Natural killer cell (primary cell): ENCODE measurements at regions not wholly inside any gene's neighbourhood (a gene's known extent, or its start where the extent isn't known, plus 50 kb on each side); places are given as distances from the start of the nearest gene placed in this dataset.

Experiments
- ATAC-seq, 3 donors: fragments of 150-1000 bp in 2 of 3; fragments of 200-7000 bp in 1 of 3; cut with Tn5 transposase; 1 replicate in 1 of 3; 2 replicates in 2 of 3; pipeline ENCODE4 v1.10.0; 2021; ENCODE audit warnings: mild to moderate bottlenecking in 2 of 3, moderate library complexity in 2 of 3
- DNase-seq, 2 donors: peaks; one replicate each; pipeline versions ENCODE4 v3.0.0 to v3.0.0-alpha.2; 2013 to 2021; ENCODE audit warnings: mixed read lengths in 1 of 2
- H3K27ac ChIP-seq: one replicate; pipeline ENCODE4 v1.5.1; 2013; ENCODE audit warnings: mild to moderate bottlenecking, low read length
- H3K27me3 ChIP-seq: one replicate; pipeline ENCODE4 v1.6.1; 2013; ENCODE audit warnings: low read length; ENCODE audit not compliant: control insufficient read depth, insufficient read depth
- H3K36me3 ChIP-seq: one replicate; pipeline ENCODE4 v1.6.1; 2013; ENCODE audit warnings: low read length; ENCODE audit not compliant: control insufficient read depth, insufficient read depth
- H3K4me1 ChIP-seq: one replicate; pipeline ENCODE4 v1.6.1; 2013; ENCODE audit warnings: low read length; ENCODE audit not compliant: control insufficient read depth, insufficient read depth
- H3K4me3 ChIP-seq: one replicate; pipeline ENCODE4 v1.5.1; 2013; ENCODE audit warnings: low read length
- H3K9me3 ChIP-seq: one replicate; pipeline ENCODE4 v1.6.1; 2013; ENCODE audit warnings: low read length; ENCODE audit not compliant: control insufficient read depth, insufficient read depth
- H3K27ac Mint-ChIP-seq, 2 donors: one replicate each; pipeline ENCODE4 v1.8.0; 2022; ENCODE audit warnings: mild to moderate bottlenecking in 2 of 2, mixed read lengths in 2 of 2, moderate library complexity in 1 of 2
- H3K27me3 Mint-ChIP-seq, 2 donors: one replicate each; pipeline ENCODE4 v1.8.0; 2022; ENCODE audit warnings: low read depth in 2 of 2, mixed read lengths in 2 of 2
- H3K36me3 Mint-ChIP-seq: one replicate; pipeline ENCODE4 v1.8.0; 2022; ENCODE audit warnings: mixed read lengths
- H3K4me1 Mint-ChIP-seq, 2 donors: one replicate each; pipeline ENCODE4 v1.8.0; 2022; ENCODE audit warnings: mixed read lengths in 2 of 2
- H3K4me3 Mint-ChIP-seq: one replicate; pipeline ENCODE4 v1.8.0; 2022; ENCODE audit warnings: mild to moderate bottlenecking, moderate library complexity, mixed read lengths
- H3K9me3 Mint-ChIP-seq, 2 donors: one replicate each; pipeline ENCODE4 v1.8.0; 2022; ENCODE audit warnings: mixed read lengths in 2 of 2
- WGBS: methylation state at CpG from one replicate; pipeline ENCODE4 v1.1.7; 2013; ENCODE audit warnings: missing lambda C conversion rate; ENCODE audit not compliant: insufficient coverage; 5-methylcytosine and 5-hydroxymethylcytosine counted together
- intact Hi-C: fragments of 100-400 bp; cut with micrococcal nuclease; formaldehyde crosslinking; loops from one replicate; pipeline ENCODE4 v1.14.2; 2022
- TF ChIP-seq, protein P1 (sequence below): fragments of 200-600 bp; IDR thresholded peaks from one replicate; pipeline ENCODE4 v1.8.0; 2022; ENCODE audit warnings: antibody characterized with exemption

DNA sequence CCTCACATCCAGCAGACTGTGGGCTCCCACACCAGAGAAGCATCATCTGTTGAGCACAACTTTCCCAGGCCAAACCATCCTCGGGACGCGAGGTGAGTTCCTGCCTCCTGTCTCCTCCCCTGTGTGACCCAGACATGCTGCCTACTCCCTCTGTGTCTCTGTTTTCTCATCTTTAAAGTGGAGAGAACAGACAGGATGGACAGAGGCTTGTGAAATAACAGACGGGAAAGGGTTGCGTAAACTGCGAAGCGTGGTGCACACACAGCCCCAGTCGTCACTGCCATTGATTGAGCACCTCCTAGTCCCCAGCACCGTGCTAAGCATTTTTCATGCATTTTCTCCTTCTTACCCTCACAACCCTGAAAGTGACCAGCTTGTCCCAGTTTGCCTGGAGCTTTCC is 52.1 kb upstream of the LMX1B start:
- Mint-ChIP-seq H3K4me1 (peaks cover 0 to 5% of the 10 kb centered on the region in 2 donors), H3K27ac (no peak overlapping the region), H3K27me3 (peaks cover 26 to 53% of the 10 kb centered on the region in 2 donors), H3K36me3 (no peaks in the 10 kb centered on the region), H3K4me3 (no peak overlapping the region), H3K9me3 (no peaks in the 10 kb centered on the region)
- H3K36me3 ChIP-seq, result no peaks in the 10 kb centered on the region
- no peaks in the 10 kb centered on the region for H3K4me1 ChIP-seq
- H3K27me3 ChIP-seq, result peaks cover 5% of the 10 kb centered on the region
- H3K9me3 ChIP-seq, result no peaks in the 10 kb centered on the region
- no peak overlapping the region for H3K4me3 ChIP-seq
- intact Hi-C loops, result no loop called here
- no peak overlapping the region for H3K27ac ChIP-seq
- WGBS, result 61% methylated on average over 9 of the region's 9 CpGs
- DNase-seq (no peak), ATAC-seq (no peak)
- TF ChIP-seq, protein P1, sequence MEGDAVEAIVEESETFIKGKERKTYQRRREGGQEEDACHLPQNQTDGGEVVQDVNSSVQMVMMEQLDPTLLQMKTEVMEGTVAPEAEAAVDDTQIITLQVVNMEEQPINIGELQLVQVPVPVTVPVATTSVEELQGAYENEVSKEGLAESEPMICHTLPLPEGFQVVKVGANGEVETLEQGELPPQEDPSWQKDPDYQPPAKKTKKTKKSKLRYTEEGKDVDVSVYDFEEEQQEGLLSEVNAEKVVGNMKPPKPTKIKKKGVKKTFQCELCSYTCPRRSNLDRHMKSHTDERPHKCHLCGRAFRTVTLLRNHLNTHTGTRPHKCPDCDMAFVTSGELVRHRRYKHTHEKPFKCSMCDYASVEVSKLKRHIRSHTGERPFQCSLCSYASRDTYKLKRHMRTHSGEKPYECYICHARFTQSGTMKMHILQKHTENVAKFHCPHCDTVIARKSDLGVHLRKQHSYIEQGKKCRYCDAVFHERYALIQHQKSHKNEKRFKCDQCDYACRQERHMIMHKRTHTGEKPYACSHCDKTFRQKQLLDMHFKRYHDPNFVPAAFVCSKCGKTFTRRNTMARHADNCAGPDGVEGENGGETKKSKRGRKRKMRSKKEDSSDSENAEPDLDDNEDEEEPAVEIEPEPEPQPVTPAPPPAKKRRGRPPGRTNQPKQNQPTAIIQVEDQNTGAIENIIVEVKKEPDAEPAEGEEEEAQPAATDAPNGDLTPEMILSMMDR, result no peak

DNA sequence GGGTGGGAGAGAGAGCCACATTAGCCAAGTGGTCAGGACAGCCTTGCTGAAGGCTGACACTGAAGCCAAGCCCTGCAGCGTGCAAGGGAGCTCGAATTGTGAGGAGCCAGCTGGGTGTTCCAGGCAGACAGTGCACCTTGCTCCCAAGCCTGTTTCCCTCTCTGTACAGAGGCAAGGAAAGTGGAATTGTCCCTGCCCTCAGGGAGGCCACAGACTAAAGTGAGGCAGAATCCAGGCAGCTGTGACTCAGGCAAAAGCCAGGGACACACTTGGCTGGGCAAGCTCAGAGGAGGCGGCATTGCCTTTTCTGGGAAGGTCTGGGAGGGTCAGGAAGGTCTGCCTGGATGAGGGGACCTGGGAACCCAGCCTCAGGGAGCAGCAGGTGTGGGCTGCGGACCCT is 50.2 kb upstream of the LMX1B start:
- Mint-ChIP-seq H3K36me3 (no peaks in the 10 kb centered on the region), H3K27me3 (peaks cover 26 to 45% of the 10 kb centered on the region in 2 donors), H3K9me3 (no peaks in the 10 kb centered on the region), H3K4me1 (no peaks in the 10 kb centered on the region), H3K27ac (no peak overlapping the region), H3K4me3 (no peak overlapping the region)
- Histone ChIP-seq H3K4me3 (no peak overlapping the region), H3K27ac (no peak overlapping the region), H3K36me3 (no peaks in the 10 kb centered on the region), H3K27me3 (peaks cover 5% of the 10 kb centered on the region), H3K9me3 (no peaks in the 10 kb centered on the region), H3K4me1 (no peaks in the 10 kb centered on the region)
- TF ChIP-seq, protein P1, result no peak
- intact Hi-C loops, result no loop called here
- ATAC-seq, result no peak
- 86% methylated on average over 4 of the region's 4 CpGs for WGBS
- DNase-seq, result no peak
